ENCODE measurements at regions not wholly inside any gene's neighbourhood (a gene's known extent, or its start where the extent isn't known, plus 50 kb on each side); places are given as distances from the start of the nearest gene placed in this dataset.

- Histone ChIP-seq H3K27ac (ENCODE audit: low read depth in 1 of 3, low read length in 2 of 3) (no peak overlapping the region), H3K4me1 (ENCODE audit: control insufficient read depth in 3 of 3, insufficient read depth in 2 of 3, low read depth in 1 of 3, low read length in 2 of 3) (no peaks in the 10 kb centered on the region), H3K27me3 (ENCODE audit: control insufficient read depth in 3 of 3, insufficient read depth in 3 of 3, low read length in 3 of 3) (no peaks in the 10 kb centered on the region), H3K4me3 (ENCODE audit: low read depth in 1 of 3, low read length in 3 of 3) (no peak overlapping the region), H3K9me3 (ENCODE audit: control insufficient read depth in 2 of 2, insufficient read depth in 1 of 2, low read depth in 1 of 2, low read length in 1 of 2) (no peaks in the 10 kb centered on the region), H3K36me3 (ENCODE audit: control insufficient read depth in 3 of 3, insufficient read depth in 2 of 3, low read depth in 1 of 3, low read length in 3 of 3) (no peaks in the 10 kb centered on the region)
- FAIRE-seq, result no peak
- DNase-seq, result no peak
- WGBS, 3 donors, result 60 to 79% (median 67%) methylated on average over 4 of the region's 4 CpGs
These were observed 615.0 kb downstream of the ANKRD7 start for GRCh38 chr7:118839515-118839914.

- H3K27ac ChIP-seq (ENCODE audit: low read depth in 1 of 3, low read length in 2 of 3), result no peak overlapping the region
- no peaks in the 10 kb centered on the region for H3K27me3 ChIP-seq (ENCODE audit: control insufficient read depth in 3 of 3, insufficient read depth in 3 of 3, low read length in 3 of 3)
- H3K4me3 ChIP-seq (ENCODE audit: low read depth in 1 of 3, low read length in 3 of 3), result no peak overlapping the region
- 81 to 89% (median 82%) methylated on average over 1 of the region's 1 CpG for WGBS, 3 donors
- no peaks in the 10 kb centered on the region for H3K9me3 ChIP-seq (ENCODE audit: control insufficient read depth in 2 of 2, insufficient read depth in 1 of 2, low read depth in 1 of 2, low read length in 1 of 2)
- FAIRE-seq (peak; percentile 91), DNase-seq (no peak)
- no peaks in the 10 kb centered on the region for H3K4me1 ChIP-seq (ENCODE audit: control insufficient read depth in 3 of 3, insufficient read depth in 2 of 3, low read depth in 1 of 3, low read length in 2 of 3)
- H3K36me3 ChIP-seq (ENCODE audit: control insufficient read depth in 3 of 3, insufficient read depth in 2 of 3, low read depth in 1 of 3, low read length in 3 of 3), result no peaks in the 10 kb centered on the region
These were observed 619.0 kb downstream of the ANKRD7 start for GRCh38 chr7:118843456-118843855.

GRCh38 chr7:118844748-118845147 lies 620.2 kb downstream of the ANKRD7 start:
- DNase-seq (no peak), FAIRE-seq (no peak)
- Histone ChIP-seq H3K27me3 (ENCODE audit: control insufficient read depth in 3 of 3, insufficient read depth in 3 of 3, low read length in 3 of 3) (no peaks in the 10 kb centered on the region), H3K36me3 (ENCODE audit: control insufficient read depth in 3 of 3, insufficient read depth in 2 of 3, low read depth in 1 of 3, low read length in 3 of 3) (no peaks in the 10 kb centered on the region), H3K27ac (ENCODE audit: low read depth in 1 of 3, low read length in 2 of 3) (no peak overlapping the region), H3K9me3 (ENCODE audit: control insufficient read depth in 2 of 2, insufficient read depth in 1 of 2, low read depth in 1 of 2, low read length in 1 of 2) (no peaks in the 10 kb centered on the region), H3K4me1 (ENCODE audit: control insufficient read depth in 3 of 3, insufficient read depth in 2 of 3, low read depth in 1 of 3, low read length in 2 of 3) (no peaks in the 10 kb centered on the region), H3K4me3 (ENCODE audit: low read depth in 1 of 3, low read length in 3 of 3) (no peak overlapping the region)
- 53 to 63% (median 57%) methylated on average over 3 of the region's 3 CpGs for WGBS, 3 donors

GRCh38 chr7:118845791-118846190 lies 621.3 kb downstream of the ANKRD7 start:
- H3K36me3 ChIP-seq (ENCODE audit: control insufficient read depth in 3 of 3, insufficient read depth in 2 of 3, low read depth in 1 of 3, low read length in 3 of 3), result no peaks in the 10 kb centered on the region
- no peak overlapping the region for H3K27ac ChIP-seq (ENCODE audit: low read depth in 1 of 3, low read length in 2 of 3)
- no peaks in the 10 kb centered on the region for H3K4me1 ChIP-seq (ENCODE audit: control insufficient read depth in 3 of 3, insufficient read depth in 2 of 3, low read depth in 1 of 3, low read length in 2 of 3)
- no peaks in the 10 kb centered on the region for H3K9me3 ChIP-seq (ENCODE audit: control insufficient read depth in 2 of 2, insufficient read depth in 1 of 2, low read depth in 1 of 2, low read length in 1 of 2)
- no peak overlapping the region for H3K4me3 ChIP-seq (ENCODE audit: low read depth in 1 of 3, low read length in 3 of 3)
- H3K27me3 ChIP-seq (ENCODE audit: control insufficient read depth in 3 of 3, insufficient read depth in 3 of 3, low read length in 3 of 3), result no peaks in the 10 kb centered on the region
- no peak for DNase-seq
- no peak for FAIRE-seq
- 88 to 91% (median 91%) methylated on average over 3 of the region's 3 CpGs for WGBS, 3 donors

GRCh38 chr7:118846977-118847376 lies 622.5 kb downstream of the ANKRD7 start:
- H3K4me1 ChIP-seq (ENCODE audit: control insufficient read depth in 3 of 3, insufficient read depth in 2 of 3, low read depth in 1 of 3, low read length in 2 of 3), result no peaks in the 10 kb centered on the region
- no peaks in the 10 kb centered on the region for H3K27me3 ChIP-seq (ENCODE audit: control insufficient read depth in 3 of 3, insufficient read depth in 3 of 3, low read length in 3 of 3)
- DNase-seq (no peak), FAIRE-seq (no peak)
- no peak overlapping the region for H3K4me3 ChIP-seq (ENCODE audit: low read depth in 1 of 3, low read length in 3 of 3)
- no peak overlapping the region for H3K27ac ChIP-seq (ENCODE audit: low read depth in 1 of 3, low read length in 2 of 3)
- H3K9me3 ChIP-seq (ENCODE audit: control insufficient read depth in 2 of 2, insufficient read depth in 1 of 2, low read depth in 1 of 2, low read length in 1 of 2), result no peaks in the 10 kb centered on the region
- no peaks in the 10 kb centered on the region for H3K36me3 ChIP-seq (ENCODE audit: control insufficient read depth in 3 of 3, insufficient read depth in 2 of 3, low read depth in 1 of 3, low read length in 3 of 3)

- no peak for DNase-seq
- WGBS, 3 donors, result 51 to 58% (median 57%) methylated on average over 3 of the region's 3 CpGs
- Histone ChIP-seq H3K4me1 (ENCODE audit: control insufficient read depth in 3 of 3, insufficient read depth in 2 of 3, low read depth in 1 of 3, low read length in 2 of 3) (no peaks in the 10 kb centered on the region), H3K9me3 (ENCODE audit: control insufficient read depth in 2 of 2, insufficient read depth in 1 of 2, low read depth in 1 of 2, low read length in 1 of 2) (peaks cover 0 to 2% of the 10 kb centered on the region in 2 donors), H3K36me3 (ENCODE audit: control insufficient read depth in 3 of 3, insufficient read depth in 2 of 3, low read depth in 1 of 3, low read length in 3 of 3) (no peaks in the 10 kb centered on the region), H3K27ac (ENCODE audit: low read depth in 1 of 3, low read length in 2 of 3) (no peak overlapping the region), H3K27me3 (ENCODE audit: control insufficient read depth in 3 of 3, insufficient read depth in 3 of 3, low read length in 3 of 3) (no peaks in the 10 kb centered on the region), H3K4me3 (ENCODE audit: low read depth in 1 of 3, low read length in 3 of 3) (no peak overlapping the region)
- no peak for FAIRE-seq
These were observed 630.8 kb downstream of the ANKRD7 start for GRCh38 chr7:118855290-118855689.

GRCh38 chr7:118858651-118859149 lies 634.2 kb downstream of the ANKRD7 start:
- Histone ChIP-seq H3K9me3 (ENCODE audit: control insufficient read depth in 2 of 2, insufficient read depth in 1 of 2, low read depth in 1 of 2, low read length in 1 of 2) (peaks cover 0 to 2% of the 10 kb centered on the region in 2 donors), H3K27ac (ENCODE audit: low read depth in 1 of 3, low read length in 2 of 3) (no peak overlapping the region), H3K4me3 (ENCODE audit: low read depth in 1 of 3, low read length in 3 of 3) (no peak overlapping the region), H3K4me1 (ENCODE audit: control insufficient read depth in 3 of 3, insufficient read depth in 2 of 3, low read depth in 1 of 3, low read length in 2 of 3) (no peaks in the 10 kb centered on the region), H3K36me3 (ENCODE audit: control insufficient read depth in 3 of 3, insufficient read depth in 2 of 3, low read depth in 1 of 3, low read length in 3 of 3) (no peaks in the 10 kb centered on the region), H3K27me3 (ENCODE audit: control insufficient read depth in 3 of 3, insufficient read depth in 3 of 3, low read length in 3 of 3) (no peaks in the 10 kb centered on the region)
- no peak for DNase-seq
- WGBS, 3 donors, result 81 to 94% (median 90%) methylated on average over 42 to 49 of the region's 49 CpGs
- no peak for FAIRE-seq

GRCh38 chr7:118861581-118861980 lies 637.1 kb downstream of the ANKRD7 start:
- WGBS, 3 donors, result 80 to 89% (median 86%) methylated on average over 2 of the region's 2 CpGs
- FAIRE-seq (no peak), DNase-seq (no peak)
- no peak overlapping the region for H3K27ac ChIP-seq (ENCODE audit: low read depth in 1 of 3, low read length in 2 of 3)
- H3K4me3 ChIP-seq (ENCODE audit: low read depth in 1 of 3, low read length in 3 of 3), result no peak overlapping the region
- no peaks in the 10 kb centered on the region for H3K27me3 ChIP-seq (ENCODE audit: control insufficient read depth in 3 of 3, insufficient read depth in 3 of 3, low read length in 3 of 3)
- H3K4me1 ChIP-seq (ENCODE audit: control insufficient read depth in 3 of 3, insufficient read depth in 2 of 3, low read depth in 1 of 3, low read length in 2 of 3), result no peaks in the 10 kb centered on the region
- no peaks in the 10 kb centered on the region for H3K36me3 ChIP-seq (ENCODE audit: control insufficient read depth in 3 of 3, insufficient read depth in 2 of 3, low read depth in 1 of 3, low read length in 3 of 3)
- H3K9me3 ChIP-seq (ENCODE audit: control insufficient read depth in 2 of 2, insufficient read depth in 1 of 2, low read depth in 1 of 2, low read length in 1 of 2), result peaks cover 0 to 2% of the 10 kb centered on the region in 2 donors

GRCh38 chr7:118862740-118863139 lies 638.2 kb downstream of the ANKRD7 start:
- no peak overlapping the region for H3K27ac ChIP-seq (ENCODE audit: low read depth in 1 of 3, low read length in 2 of 3)
- H3K4me3 ChIP-seq (ENCODE audit: low read depth in 1 of 3, low read length in 3 of 3), result no peak overlapping the region
- H3K27me3 ChIP-seq (ENCODE audit: control insufficient read depth in 3 of 3, insufficient read depth in 3 of 3, low read length in 3 of 3), result no peaks in the 10 kb centered on the region
- 56 to 71% (median 64%) methylated on average over 1 of the region's 1 CpG for WGBS, 3 donors
- H3K4me1 ChIP-seq (ENCODE audit: control insufficient read depth in 3 of 3, insufficient read depth in 2 of 3, low read depth in 1 of 3, low read length in 2 of 3), result no peaks in the 10 kb centered on the region
- no peaks in the 10 kb centered on the region for H3K36me3 ChIP-seq (ENCODE audit: control insufficient read depth in 3 of 3, insufficient read depth in 2 of 3, low read depth in 1 of 3, low read length in 3 of 3)
- H3K9me3 ChIP-seq (ENCODE audit: control insufficient read depth in 2 of 2, insufficient read depth in 1 of 2, low read depth in 1 of 2, low read length in 1 of 2), result peaks cover 0 to 2% of the 10 kb centered on the region in 2 donors
- DNase-seq (no peak), FAIRE-seq (no peak)

Data from small intestine (tissue), 7 donors.